Thyroid gland (tissue), 4 donors: ENCODE measurements at regions not wholly inside any gene's neighbourhood (a gene's known extent, or its start where the extent isn't known, plus 50 kb on each side); places are given as distances from the start of the nearest gene placed in this dataset.

ENCODE experiments used
- CTCF ChIP-seq, 6 experiments: fragments of 200-600 bp in 3 of 6; fragments of 450-650 bp in 3 of 6; sonication (generic) in 3 of 6; IDR thresholded peaks; one replicate each; pipeline ENCODE4 v1.5.1; 2016 to 2019; ENCODE audit warnings: antibody characterized with exemption in 6 of 6, mild to moderate bottlenecking in 2 of 6, inconsistent platforms in 1 of 6, moderate library complexity in 1 of 6
- POLR2A ChIP-seq, 2 donors: fragments of 450-650 bp; IDR thresholded peaks; one replicate each; pipeline ENCODE4 v1.6.1; 2017; ENCODE audit warnings: antibody characterized with exemption in 2 of 2, mild to moderate bottlenecking in 2 of 2, moderate library complexity in 1 of 2

- TF ChIP-seq CTCF (IDR thresholded peaks at IDR 0.05): no peak
- TF ChIP-seq POLR2A (IDR thresholded peaks at IDR 0.05): no peak
Measured at GRCh38 chr15:26358708-26359107, 414.2 kb downstream of the GABRB3 start.
